ENCODE measurements at regions not wholly inside any gene's neighbourhood (a gene's known extent, or its start where the extent isn't known, plus 50 kb on each side); places are given as distances from the start of the nearest gene placed in this dataset.

DNA sequence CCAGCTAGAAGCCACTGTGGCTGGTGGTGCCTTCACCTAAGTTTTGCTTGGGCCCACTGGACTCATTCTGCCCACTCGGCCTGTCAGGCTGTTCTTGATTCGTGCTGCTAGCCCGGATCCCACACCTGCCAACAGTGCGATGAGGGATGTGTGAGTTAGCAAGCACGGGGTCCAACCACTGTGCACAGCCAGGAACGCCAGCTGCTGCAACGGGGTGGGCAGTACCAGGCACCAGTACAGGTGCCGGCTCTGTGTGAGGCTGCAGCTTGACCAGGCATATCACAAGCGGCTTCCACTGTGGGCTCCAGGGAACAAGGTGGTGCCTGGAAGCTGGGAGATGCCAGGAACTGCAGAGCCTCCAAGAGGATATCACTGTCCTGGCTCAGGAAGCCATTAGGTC, 481.2 kb downstream of the OTOL1 start:
- no peaks in the 10 kb centered on the region for H3K4me1 Mint-ChIP-seq
- no peak overlapping the region for H3K4me3 Mint-ChIP-seq

DNA sequence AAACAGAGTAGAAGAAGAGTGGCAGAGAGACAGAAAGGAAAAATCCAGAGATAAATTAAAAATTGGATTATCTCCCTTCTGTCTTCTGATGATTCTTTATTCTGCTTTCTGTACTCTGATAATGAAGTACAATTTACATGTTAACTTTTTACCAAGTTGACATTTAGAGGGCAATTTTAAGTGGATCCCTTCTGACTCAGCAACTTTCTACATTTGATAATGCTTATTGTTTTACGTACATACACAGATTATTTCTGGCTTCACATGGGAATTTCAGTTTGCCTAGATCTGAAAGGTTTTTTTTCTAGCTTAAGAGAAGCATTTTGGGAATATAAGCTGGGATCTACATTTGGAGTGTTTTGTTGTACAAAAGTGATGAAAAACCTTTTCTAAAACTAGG, 491.3 kb downstream of the OTOL1 start:
- H3K4me3 Mint-ChIP-seq, result no peak overlapping the region
- ATAC-seq (replicated peaks; ENCODE audit: extremely low read depth, poor library complexity, severe bottlenecking), result no peak
- DNase-seq (ENCODE audit: low spot score in 2 of 2), result no peak
- H3K27me3 Mint-ChIP-seq, result no peaks in the 10 kb centered on the region
- no peaks in the 10 kb centered on the region for H3K9me3 Mint-ChIP-seq
- no peaks in the 10 kb centered on the region for H3K36me3 Mint-ChIP-seq (ENCODE audit: insufficient read depth)
- no peaks in the 10 kb centered on the region for H3K4me1 Mint-ChIP-seq
- H3K27ac Mint-ChIP-seq (ENCODE audit: low read depth), result no peak overlapping the region

More for the DNA sequence above, 481.2 kb downstream of the OTOL1 start:
- Mint-ChIP-seq H3K27ac (ENCODE audit: low read depth) (no peak overlapping the region), H3K27me3 (no peaks in the 10 kb centered on the region), H3K9me3 (no peaks in the 10 kb centered on the region), H3K36me3 (ENCODE audit: insufficient read depth) (no peaks in the 10 kb centered on the region)
- DNase-seq (ENCODE audit: low spot score in 2 of 2), result no peak
- no peak for ATAC-seq (replicated peaks; ENCODE audit: extremely low read depth, poor library complexity, severe bottlenecking)

DNA sequence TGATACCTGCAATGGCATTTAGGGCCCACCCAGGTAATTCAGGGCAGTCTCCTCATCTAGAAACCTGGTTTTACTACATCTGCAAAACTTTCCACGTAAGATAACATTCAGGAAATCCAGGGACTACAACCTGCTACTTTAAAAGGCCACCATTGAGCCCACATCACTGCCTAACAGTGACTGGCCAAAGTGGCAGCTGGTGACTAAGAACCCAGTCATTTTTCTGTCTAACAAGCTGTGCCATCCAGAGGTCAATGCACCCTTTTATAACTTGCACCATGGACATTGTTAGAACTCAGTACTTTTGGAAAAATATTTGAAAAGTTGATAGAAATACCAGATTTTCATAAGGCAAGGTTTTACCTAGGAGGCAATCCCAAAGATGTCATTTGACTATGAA, 492.4 kb downstream of the OTOL1 start:
- Mint-ChIP-seq H3K36me3 (ENCODE audit: insufficient read depth) (no peaks in the 10 kb centered on the region), H3K27me3 (no peaks in the 10 kb centered on the region), H3K27ac (ENCODE audit: low read depth) (no peak overlapping the region), H3K9me3 (no peaks in the 10 kb centered on the region), H3K4me3 (no peak overlapping the region), H3K4me1 (no peaks in the 10 kb centered on the region)
- DNase-seq (ENCODE audit: low spot score in 2 of 2) (no peak), ATAC-seq (replicated peaks; ENCODE audit: extremely low read depth, poor library complexity, severe bottlenecking) (no peak)

DNA sequence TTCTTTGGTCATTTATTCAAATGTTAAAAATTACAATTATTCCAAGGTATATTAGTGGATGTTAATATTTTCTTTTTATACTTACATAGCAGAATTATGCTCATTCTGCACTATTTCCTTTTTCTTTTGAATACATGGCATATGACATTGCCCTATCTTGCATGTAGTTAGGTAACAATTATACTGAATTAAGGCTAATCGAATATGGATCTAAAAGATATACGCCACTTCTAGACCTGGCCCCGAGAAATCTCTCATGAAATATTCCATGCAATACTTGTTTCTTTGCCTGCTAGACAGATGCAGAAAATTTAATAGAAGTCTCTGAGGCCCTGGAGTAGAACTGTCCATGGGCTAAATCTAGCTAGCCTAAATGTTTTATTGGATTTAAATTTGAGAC, 493.4 kb downstream of the OTOL1 start:
- no peak overlapping the region for H3K4me3 Mint-ChIP-seq
- no peaks in the 10 kb centered on the region for H3K9me3 Mint-ChIP-seq
- no peaks in the 10 kb centered on the region for H3K4me1 Mint-ChIP-seq
- no peaks in the 10 kb centered on the region for H3K36me3 Mint-ChIP-seq (ENCODE audit: insufficient read depth)
- DNase-seq (ENCODE audit: low spot score in 2 of 2), result no peak
- no peak overlapping the region for H3K27ac Mint-ChIP-seq (ENCODE audit: low read depth)
- no peaks in the 10 kb centered on the region for H3K27me3 Mint-ChIP-seq
- ATAC-seq (replicated peaks; ENCODE audit: extremely low read depth, poor library complexity, severe bottlenecking), result no peak

DNA sequence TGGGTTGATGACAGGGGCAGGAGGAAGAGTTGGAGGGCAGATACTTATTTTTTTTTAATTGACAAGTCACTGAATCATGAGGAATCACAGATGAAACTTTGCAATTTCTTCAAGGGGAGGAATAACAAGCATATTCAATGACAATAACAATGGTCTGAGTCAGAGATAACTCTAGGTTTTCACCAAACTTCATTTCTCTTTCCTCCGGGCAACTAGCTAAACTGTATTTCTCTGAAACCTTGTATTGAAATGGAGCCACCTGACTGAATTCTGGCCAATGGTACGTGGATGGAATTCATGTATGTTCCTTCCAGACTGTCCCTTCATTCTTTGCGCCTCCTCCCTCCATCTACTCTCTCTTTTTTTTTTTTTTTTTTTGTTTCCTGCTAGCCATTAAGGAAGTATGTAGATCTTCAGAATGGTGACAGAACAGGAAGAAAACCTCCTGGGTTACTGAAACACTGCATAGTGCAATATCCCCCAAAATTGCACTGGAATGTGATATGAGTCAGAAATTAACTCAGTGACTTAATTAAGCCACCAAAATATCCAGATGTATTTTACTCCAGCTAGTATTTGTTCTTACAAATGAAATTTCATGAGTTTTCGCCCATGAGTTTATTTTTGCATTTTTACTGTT, 495.4 kb downstream of the OTOL1 start:
- H3K4me1 Mint-ChIP-seq, result no peaks in the 10 kb centered on the region
- DNase-seq (ENCODE audit: low spot score in 2 of 2), result no peak
- peaks cover 2% of the 10 kb centered on the region for H3K9me3 Mint-ChIP-seq
- H3K36me3 Mint-ChIP-seq (ENCODE audit: insufficient read depth), result no peaks in the 10 kb centered on the region
- no peak overlapping the region for H3K4me3 Mint-ChIP-seq
- no peak overlapping the region for H3K27ac Mint-ChIP-seq (ENCODE audit: low read depth)
- no peaks in the 10 kb centered on the region for H3K27me3 Mint-ChIP-seq
- no peak for ATAC-seq (replicated peaks; ENCODE audit: extremely low read depth, poor library complexity, severe bottlenecking)

DNA sequence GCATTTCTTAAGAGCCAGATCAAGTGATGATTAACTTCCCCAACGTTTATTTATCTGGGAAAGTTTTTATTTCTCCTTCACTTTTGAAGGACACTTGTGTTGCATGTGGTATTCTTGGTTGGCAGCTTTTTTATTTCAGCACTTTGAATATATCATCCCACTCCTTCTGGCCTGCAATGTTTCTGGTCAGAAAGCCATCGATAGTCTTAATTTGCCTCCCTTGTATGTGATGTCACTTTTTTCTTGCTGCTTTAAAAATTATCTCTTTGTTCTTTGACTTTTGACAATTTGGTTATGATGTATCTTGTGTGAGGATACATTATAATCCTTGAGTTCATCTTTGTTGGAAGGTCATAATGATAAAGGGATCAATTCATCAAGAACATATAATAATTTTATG, 503.2 kb downstream of the OTOL1 start:
- Mint-ChIP-seq H3K27ac (ENCODE audit: low read depth) (no peak overlapping the region), H3K4me3 (no peak overlapping the region), H3K9me3 (peaks cover 38% of the 10 kb centered on the region), H3K4me1 (no peaks in the 10 kb centered on the region), H3K27me3 (no peaks in the 10 kb centered on the region), H3K36me3 (ENCODE audit: insufficient read depth) (no peaks in the 10 kb centered on the region)
- ATAC-seq (replicated peaks; ENCODE audit: extremely low read depth, poor library complexity, severe bottlenecking), result no peak
- DNase-seq (ENCODE audit: low spot score in 2 of 2), result no peak

DNA sequence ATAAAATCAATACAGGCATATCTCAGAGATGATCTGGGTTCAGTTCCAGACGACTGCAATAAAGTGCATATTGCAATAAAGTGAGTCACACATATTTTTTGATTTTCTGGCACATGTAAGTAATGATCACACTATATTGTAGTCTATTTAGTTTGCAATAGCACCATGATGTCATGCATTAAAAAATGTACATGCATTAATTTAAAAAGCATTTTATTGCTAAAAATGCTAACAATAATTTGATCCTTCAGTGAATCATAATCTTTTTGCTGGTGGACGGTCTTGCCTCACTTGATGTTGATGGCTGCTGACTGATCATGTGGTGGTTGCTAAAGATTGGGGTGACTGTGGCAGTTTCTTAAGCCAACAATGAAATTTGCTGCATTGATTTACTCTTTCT, 511.1 kb downstream of the OTOL1 start:
- no peaks in the 10 kb centered on the region for H3K27me3 Mint-ChIP-seq
- DNase-seq (ENCODE audit: low spot score in 2 of 2), result no peak
- H3K4me1 Mint-ChIP-seq, result no peaks in the 10 kb centered on the region
- H3K36me3 Mint-ChIP-seq (ENCODE audit: insufficient read depth), result no peaks in the 10 kb centered on the region
- H3K27ac Mint-ChIP-seq (ENCODE audit: low read depth), result no peak overlapping the region
- ATAC-seq (replicated peaks; ENCODE audit: extremely low read depth, poor library complexity, severe bottlenecking), result no peak
- peaks cover 7% of the 10 kb centered on the region for H3K9me3 Mint-ChIP-seq
- no peak overlapping the region for H3K4me3 Mint-ChIP-seq

DNA sequence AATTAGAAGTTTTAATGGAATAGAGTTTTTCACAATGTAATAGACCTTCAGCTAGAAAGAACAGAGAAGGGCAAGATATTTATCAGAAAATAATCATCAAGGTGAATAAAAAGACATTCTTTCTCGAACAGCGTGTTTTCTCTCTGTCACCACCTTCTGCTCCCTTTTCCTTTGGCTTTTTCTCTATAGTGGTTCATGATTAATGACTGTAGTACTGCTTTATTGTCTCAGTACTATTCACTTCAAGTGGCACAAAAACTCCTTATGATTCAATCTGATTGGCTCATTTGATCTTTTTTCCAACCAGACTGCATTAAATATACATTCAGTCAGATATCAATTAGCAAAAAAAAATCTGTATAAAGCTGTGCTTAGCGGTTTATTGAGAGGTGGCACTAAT, 516.0 kb downstream of the OTOL1 start:
- no peak for DNase-seq (ENCODE audit: low spot score in 2 of 2)
- Mint-ChIP-seq H3K36me3 (ENCODE audit: insufficient read depth) (no peaks in the 10 kb centered on the region), H3K9me3 (peaks cover 12% of the 10 kb centered on the region), H3K4me3 (no peak overlapping the region), H3K27ac (ENCODE audit: low read depth) (no peak overlapping the region), H3K27me3 (no peaks in the 10 kb centered on the region), H3K4me1 (no peaks in the 10 kb centered on the region)
- no peak for ATAC-seq (replicated peaks; ENCODE audit: extremely low read depth, poor library complexity, severe bottlenecking)

DNA sequence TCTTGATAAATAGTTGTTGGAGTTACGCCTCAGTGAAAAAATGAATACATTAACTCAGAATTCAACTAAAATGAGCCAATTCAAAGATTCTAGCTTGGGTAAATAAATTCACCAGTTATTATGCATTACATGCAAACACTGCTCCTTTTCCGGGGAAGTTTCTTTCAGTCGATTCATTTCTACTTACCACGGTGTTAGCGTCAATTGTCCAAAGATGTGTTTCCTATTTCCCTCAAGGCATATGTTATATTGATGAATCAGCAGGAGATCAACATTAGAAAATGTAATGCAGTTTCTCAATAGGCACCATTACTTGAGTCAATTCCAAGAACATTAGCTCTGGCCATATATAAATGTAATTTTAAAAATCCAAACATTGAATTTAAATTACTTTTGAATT, 517.7 kb downstream of the OTOL1 start:
- peaks cover 12% of the 10 kb centered on the region for H3K9me3 Mint-ChIP-seq
- H3K27me3 Mint-ChIP-seq, result no peaks in the 10 kb centered on the region
- DNase-seq (ENCODE audit: low spot score in 2 of 2), result no peak
- no peak for ATAC-seq (replicated peaks; ENCODE audit: extremely low read depth, poor library complexity, severe bottlenecking)
- H3K27ac Mint-ChIP-seq (ENCODE audit: low read depth), result no peak overlapping the region
- no peak overlapping the region for H3K4me3 Mint-ChIP-seq
- H3K4me1 Mint-ChIP-seq, result no peaks in the 10 kb centered on the region
- no peaks in the 10 kb centered on the region for H3K36me3 Mint-ChIP-seq (ENCODE audit: insufficient read depth)

DNA sequence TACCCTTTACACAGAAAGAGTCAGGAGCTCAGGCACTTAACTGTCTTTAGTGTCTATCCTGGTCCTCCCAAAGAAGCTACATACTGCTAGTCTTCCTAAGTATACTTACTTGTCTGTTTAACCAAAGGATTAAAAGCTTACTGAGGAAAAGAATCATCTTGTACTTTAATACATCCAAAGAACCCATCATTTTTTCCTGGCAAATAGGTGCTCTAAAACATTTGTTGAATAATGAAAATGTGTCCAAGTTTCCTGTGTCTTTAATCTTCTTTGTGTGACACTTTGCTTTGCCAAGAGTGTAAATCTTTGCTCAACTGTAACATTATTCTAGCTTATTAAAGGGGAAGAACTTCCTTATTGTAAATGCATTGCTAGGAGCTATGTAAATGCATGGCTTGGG, 519.2 kb downstream of the OTOL1 start:
- no peaks in the 10 kb centered on the region for H3K4me1 Mint-ChIP-seq
- ATAC-seq (replicated peaks; ENCODE audit: extremely low read depth, poor library complexity, severe bottlenecking) (no peak), DNase-seq (ENCODE audit: low spot score in 2 of 2) (no peak)
- peaks cover 10% of the 10 kb centered on the region for H3K9me3 Mint-ChIP-seq
- H3K27me3 Mint-ChIP-seq, result no peaks in the 10 kb centered on the region
- H3K27ac Mint-ChIP-seq (ENCODE audit: low read depth), result no peak overlapping the region
- no peaks in the 10 kb centered on the region for H3K36me3 Mint-ChIP-seq (ENCODE audit: insufficient read depth)
- H3K4me3 Mint-ChIP-seq, result no peak overlapping the region

DNA sequence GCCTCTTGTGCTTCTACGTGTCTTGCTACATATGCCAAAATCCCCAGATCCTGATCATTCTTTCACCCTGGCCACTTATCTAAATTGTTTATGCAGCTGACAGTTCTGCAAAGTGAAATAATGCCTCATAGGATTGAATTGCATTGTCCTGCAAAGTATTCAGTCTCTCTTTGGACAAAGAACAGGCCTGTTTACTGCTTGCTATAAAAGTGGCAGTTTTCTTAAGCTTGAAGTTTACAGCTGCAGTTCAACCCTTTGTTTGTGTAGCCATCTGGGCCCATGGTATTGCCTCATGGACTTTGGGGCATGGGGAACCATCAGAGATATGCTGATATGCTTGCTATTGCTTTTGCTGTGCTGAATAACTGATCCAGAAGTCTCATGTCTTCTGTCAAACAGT, 523.2 kb downstream of the OTOL1 start:
- Mint-ChIP-seq H3K36me3 (ENCODE audit: insufficient read depth) (no peaks in the 10 kb centered on the region), H3K4me3 (no peak overlapping the region), H3K27ac (ENCODE audit: low read depth) (no peak overlapping the region), H3K4me1 (no peaks in the 10 kb centered on the region), H3K27me3 (no peaks in the 10 kb centered on the region), H3K9me3 (peaks cover 5% of the 10 kb centered on the region)
- no peak for ATAC-seq (replicated peaks; ENCODE audit: extremely low read depth, poor library complexity, severe bottlenecking)
- no peak for DNase-seq (ENCODE audit: low spot score in 2 of 2)

DNA sequence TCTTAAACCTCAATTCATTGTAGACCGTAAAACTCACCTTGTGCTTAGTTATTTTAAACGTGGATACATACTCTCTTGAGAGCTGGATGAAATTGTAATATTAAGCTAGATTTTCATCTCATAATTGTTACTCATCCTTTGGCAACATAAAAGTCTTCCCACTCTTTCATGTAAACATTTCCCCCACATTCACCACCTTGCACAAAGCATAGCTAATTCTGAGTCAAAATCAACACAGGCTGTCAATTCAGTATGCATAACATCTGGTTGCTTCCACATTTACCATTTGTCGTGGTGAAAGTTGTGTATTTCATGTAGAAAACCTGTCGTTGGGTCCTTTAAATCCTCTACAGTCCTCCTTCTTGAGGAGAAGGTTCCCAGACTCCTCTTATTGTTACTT, 524.6 kb downstream of the OTOL1 start:
- no peaks in the 10 kb centered on the region for H3K4me1 Mint-ChIP-seq
- no peak overlapping the region for H3K27ac Mint-ChIP-seq (ENCODE audit: low read depth)
- ATAC-seq (replicated peaks; ENCODE audit: extremely low read depth, poor library complexity, severe bottlenecking), result no peak

DNA sequence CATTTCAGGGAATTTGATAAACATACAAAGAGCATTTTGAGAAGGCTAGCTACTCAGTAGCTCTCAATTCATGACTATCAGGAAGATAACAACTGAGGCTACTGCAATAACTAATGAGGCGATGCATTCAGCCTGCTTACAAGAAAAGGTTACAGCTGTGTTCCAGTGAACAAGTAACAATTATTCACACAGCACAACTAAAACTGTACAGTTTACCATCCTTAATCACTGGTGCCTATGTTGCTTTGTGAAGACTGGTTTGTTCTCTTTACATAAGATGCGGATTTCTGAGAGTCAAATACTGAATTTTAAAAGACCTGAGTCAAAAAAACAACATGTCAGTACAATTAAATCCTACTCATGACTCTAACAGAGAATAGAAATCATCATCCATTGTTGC, 526.3 kb downstream of the OTOL1 start:
- no peaks in the 10 kb centered on the region for H3K4me1 Mint-ChIP-seq

More for the DNA sequence above, 524.6 kb downstream of the OTOL1 start:
- no peak overlapping the region for H3K4me3 Mint-ChIP-seq
- H3K27me3 Mint-ChIP-seq, result no peaks in the 10 kb centered on the region
- DNase-seq (ENCODE audit: low spot score in 2 of 2), result no peak
- H3K36me3 Mint-ChIP-seq (ENCODE audit: insufficient read depth), result no peaks in the 10 kb centered on the region
- H3K9me3 Mint-ChIP-seq, result peaks cover 9% of the 10 kb centered on the region

DNA sequence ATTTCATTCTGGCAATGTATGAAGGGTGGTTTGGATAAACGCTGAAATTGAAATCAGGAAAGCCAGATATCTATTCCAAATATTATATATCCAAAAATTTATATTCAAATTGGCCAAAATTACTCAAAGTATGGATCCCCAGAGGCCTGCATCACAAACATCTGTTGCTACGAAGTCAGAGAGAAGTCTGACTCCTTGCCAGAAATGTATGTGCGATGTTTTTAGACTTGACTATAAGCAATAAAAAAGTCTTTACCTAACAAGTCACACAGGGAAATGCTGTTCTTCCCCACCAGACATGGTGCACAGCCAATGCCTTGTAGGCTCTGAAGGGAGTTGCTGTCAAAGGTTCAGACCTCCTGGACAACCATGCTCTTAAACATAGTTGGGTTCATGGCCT, 533.1 kb downstream of the OTOL1 start:
- H3K9me3 Mint-ChIP-seq, result peaks cover 35% of the 10 kb centered on the region
- H3K27ac Mint-ChIP-seq (ENCODE audit: low read depth), result no peak overlapping the region
- no peaks in the 10 kb centered on the region for H3K4me1 Mint-ChIP-seq
- H3K4me3 Mint-ChIP-seq, result no peak overlapping the region
- no peaks in the 10 kb centered on the region for H3K36me3 Mint-ChIP-seq (ENCODE audit: insufficient read depth)
- DNase-seq (ENCODE audit: low spot score in 2 of 2) (no peak), ATAC-seq (replicated peaks; ENCODE audit: extremely low read depth, poor library complexity, severe bottlenecking) (no peak)
- no peaks in the 10 kb centered on the region for H3K27me3 Mint-ChIP-seq

More for the DNA sequence above, 526.3 kb downstream of the OTOL1 start:
- no peak overlapping the region for H3K4me3 Mint-ChIP-seq
- peaks cover 12% of the 10 kb centered on the region for H3K9me3 Mint-ChIP-seq
- ATAC-seq (replicated peaks; ENCODE audit: extremely low read depth, poor library complexity, severe bottlenecking) (no peak), DNase-seq (ENCODE audit: low spot score in 2 of 2) (no peak)
- no peak overlapping the region for H3K27ac Mint-ChIP-seq (ENCODE audit: low read depth)
- H3K36me3 Mint-ChIP-seq (ENCODE audit: insufficient read depth), result no peaks in the 10 kb centered on the region
- no peaks in the 10 kb centered on the region for H3K27me3 Mint-ChIP-seq
